ENCODE measurements at regions not wholly inside any gene's neighbourhood (a gene's known extent, or its start where the extent isn't known, plus 50 kb on each side); places are given as distances from the start of the nearest gene placed in this dataset.

DNA sequence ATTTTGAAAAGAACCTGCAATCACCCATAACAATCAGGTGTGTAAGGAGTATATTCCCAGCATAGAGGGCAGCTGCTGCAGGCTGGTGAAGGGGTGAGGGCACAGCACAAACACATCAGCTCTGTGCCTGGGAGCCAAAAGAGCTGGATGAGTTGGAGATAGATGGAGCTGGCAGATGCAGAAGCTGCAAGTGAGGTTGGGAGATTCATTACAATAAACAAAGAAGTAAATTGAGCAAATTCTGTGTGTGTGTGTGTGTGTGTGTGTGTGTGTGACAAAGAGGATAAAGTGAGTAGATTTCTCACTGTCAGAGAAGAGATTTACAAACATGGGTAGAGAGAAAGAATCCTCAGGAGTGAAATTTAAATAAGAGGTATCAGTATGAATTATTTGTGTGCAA is 994.7 kb downstream of the EPHA3 start:
- Histone ChIP-seq H3K27ac (no peak overlapping the region), H3K4me3 (no peak overlapping the region), H3K27me3 (no peaks in the 10 kb centered on the region), H3K36me3 (no peaks in the 10 kb centered on the region), H3K9me3 (no peaks in the 10 kb centered on the region), H3K4me1 (no peaks in the 10 kb centered on the region)
- intact Hi-C loops (cut with DNase I): no loop called here
- ATAC-seq (no peak), DNase-seq (no peak)
- no peak for TF ChIP-seq POLR2A (IDR thresholded peaks at IDR 0.05)

DNA sequence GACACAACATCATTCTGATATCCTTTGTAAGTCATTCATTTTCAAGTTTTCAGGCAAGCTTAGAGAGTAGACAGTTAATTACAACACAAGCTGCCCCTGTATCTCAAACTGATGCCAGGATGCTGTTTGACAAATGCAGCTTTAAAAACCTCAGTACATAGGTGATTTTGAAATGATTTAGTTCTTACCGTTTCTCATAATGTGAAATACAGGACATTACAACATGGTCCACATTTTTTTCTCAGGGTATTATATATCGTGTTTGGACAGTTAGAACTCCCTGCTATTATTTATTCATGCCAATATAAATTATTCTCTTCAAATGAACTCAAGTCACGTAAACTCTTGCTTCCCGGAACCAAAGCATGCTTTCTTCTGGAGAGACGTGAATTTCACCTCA is 1013.9 kb downstream of the EPHA3 start:
- H3K36me3 ChIP-seq: no peaks in the 10 kb centered on the region
- ATAC-seq: no peak
- H3K9me3 ChIP-seq: peaks cover 0 to 3% (median 0%) of the 10 kb centered on the region in 4 donors
- H3K27me3 ChIP-seq: no peaks in the 10 kb centered on the region
- no peak overlapping the region for H3K27ac ChIP-seq
- no peak for TF ChIP-seq POLR2A (IDR thresholded peaks at IDR 0.05)
- TF ChIP-seq, protein P1, sequence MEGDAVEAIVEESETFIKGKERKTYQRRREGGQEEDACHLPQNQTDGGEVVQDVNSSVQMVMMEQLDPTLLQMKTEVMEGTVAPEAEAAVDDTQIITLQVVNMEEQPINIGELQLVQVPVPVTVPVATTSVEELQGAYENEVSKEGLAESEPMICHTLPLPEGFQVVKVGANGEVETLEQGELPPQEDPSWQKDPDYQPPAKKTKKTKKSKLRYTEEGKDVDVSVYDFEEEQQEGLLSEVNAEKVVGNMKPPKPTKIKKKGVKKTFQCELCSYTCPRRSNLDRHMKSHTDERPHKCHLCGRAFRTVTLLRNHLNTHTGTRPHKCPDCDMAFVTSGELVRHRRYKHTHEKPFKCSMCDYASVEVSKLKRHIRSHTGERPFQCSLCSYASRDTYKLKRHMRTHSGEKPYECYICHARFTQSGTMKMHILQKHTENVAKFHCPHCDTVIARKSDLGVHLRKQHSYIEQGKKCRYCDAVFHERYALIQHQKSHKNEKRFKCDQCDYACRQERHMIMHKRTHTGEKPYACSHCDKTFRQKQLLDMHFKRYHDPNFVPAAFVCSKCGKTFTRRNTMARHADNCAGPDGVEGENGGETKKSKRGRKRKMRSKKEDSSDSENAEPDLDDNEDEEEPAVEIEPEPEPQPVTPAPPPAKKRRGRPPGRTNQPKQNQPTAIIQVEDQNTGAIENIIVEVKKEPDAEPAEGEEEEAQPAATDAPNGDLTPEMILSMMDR (IDR thresholded peaks at IDR 0.05): no peak
- WGBS (ENCODE audit: insufficient coverage, low coverage, low lambda C conversion rate, missing lambda C conversion rate): 53% methylated on average over 5 of the region's 5 CpGs
- H3K4me1 ChIP-seq: no peaks in the 10 kb centered on the region
- H3K4me3 ChIP-seq: no peak overlapping the region
- intact Hi-C loops (cut with DNase I): no loop called here
- DNase-seq: no peak

DNA sequence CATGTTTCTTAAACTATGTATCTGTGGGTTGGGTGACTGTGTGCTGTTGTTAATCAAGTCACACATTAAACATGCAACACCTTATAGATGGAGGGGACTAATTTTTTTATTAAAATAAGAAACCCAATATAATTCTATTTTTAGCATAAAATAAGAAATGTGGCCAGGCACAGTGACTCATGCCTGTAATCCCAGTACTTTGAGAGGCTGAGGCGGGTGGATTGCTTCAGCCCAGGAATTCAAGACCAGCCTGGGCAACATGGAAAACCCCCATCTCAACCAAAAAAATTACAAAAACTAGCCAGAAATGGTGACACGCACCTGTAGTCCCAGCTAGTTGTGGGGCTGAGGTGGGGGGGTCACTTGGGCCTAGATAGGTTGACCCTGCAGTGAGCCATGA is 1021.0 kb downstream of the EPHA3 start:
- DNase-seq (no peak), ATAC-seq (no peak)
- Histone ChIP-seq H3K4me3 (no peak overlapping the region), H3K4me1 (no peaks in the 10 kb centered on the region), H3K9me3 (peaks cover 0 to 3% (median 0%) of the 10 kb centered on the region in 4 donors), H3K27ac (no peak overlapping the region), H3K36me3 (no peaks in the 10 kb centered on the region), H3K27me3 (no peaks in the 10 kb centered on the region)
- WGBS (ENCODE audit: insufficient coverage, low coverage, low lambda C conversion rate, missing lambda C conversion rate): 65% methylated on average over 2 of the region's 2 CpGs
- TF ChIP-seq POLR2A (IDR thresholded peaks at IDR 0.05): no peak
- TF ChIP-seq, protein P1 (IDR thresholded peaks at IDR 0.05): no peak
- intact Hi-C loops (cut with DNase I): no loop called here

GRCh38 chr3:90129730-90130129 is 1022.3 kb downstream of the EPHA3 start:
- no peak overlapping the region for H3K4me3 ChIP-seq
- H3K36me3 ChIP-seq: no peaks in the 10 kb centered on the region
- TF ChIP-seq, protein P1 (IDR thresholded peaks at IDR 0.05): no peak
- TF ChIP-seq POLR2A (IDR thresholded peaks at IDR 0.05): no peak
- ATAC-seq (no peak), DNase-seq (no peak)
- intact Hi-C loops (cut with DNase I): no loop called here
- WGBS (ENCODE audit: insufficient coverage, low coverage, low lambda C conversion rate, missing lambda C conversion rate): 29% methylated on average over 3 of the region's 3 CpGs
- no peaks in the 10 kb centered on the region for H3K4me1 ChIP-seq
- no peak overlapping the region for H3K27ac ChIP-seq
- H3K27me3 ChIP-seq: no peaks in the 10 kb centered on the region
- H3K9me3 ChIP-seq: peaks cover 0 to 3% (median 0%) of the 10 kb centered on the region in 4 donors

GRCh38 chr3:90132197-90132596 is 1024.8 kb downstream of the EPHA3 start:
- no peak for TF ChIP-seq POLR2A (IDR thresholded peaks at IDR 0.05)
- TF ChIP-seq, protein P1 (IDR thresholded peaks at IDR 0.05): no peak
- WGBS (ENCODE audit: insufficient coverage, low coverage, low lambda C conversion rate, missing lambda C conversion rate): 30% methylated on average over 1 of the region's 1 CpG
- Histone ChIP-seq H3K36me3 (no peaks in the 10 kb centered on the region), H3K4me3 (no peak overlapping the region), H3K9me3 (no peaks in the 10 kb centered on the region), H3K4me1 (no peaks in the 10 kb centered on the region), H3K27me3 (no peaks in the 10 kb centered on the region), H3K27ac (no peak overlapping the region)
- no peak for ATAC-seq
- intact Hi-C loops (cut with DNase I): no loop called here
- DNase-seq: no peak
